Left cardiac atrium (tissue), 4 donors: ENCODE measurements at regions not wholly inside any gene's neighbourhood (a gene's known extent, or its start where the extent isn't known, plus 50 kb on each side); places are given as distances from the start of the nearest gene placed in this dataset.

Experiments
- ATAC-seq, 2 donors: fragments of 200-7000 bp; cut with Tn5 transposase; one replicate each; pipeline ENCODE4 v1.9.1; 2020; ENCODE audit warnings: mild to moderate bottlenecking in 2 of 2, moderate library complexity in 2 of 2
- DNase-seq: peaks from one replicate; pipeline ENCODE4 v3.0.0-alpha.2; 2020
- intact Hi-C, 2 donors: fragments of 100-400 bp; cut with DNase I; formaldehyde crosslinking; loops; one replicate each; pipeline versions ENCODE4 v1.14.1 to v1.15.1; 2022 to 2023
- donor health status: DM: no; HTN: yes; CAD: no.
- donor health status: DM: no; HTN: yes; CAD: no; lungs with severe emphysema.
- donor health status: DM: yes; HTN: yes; CAD: no.
- donor health status: Dilated cardiomyopathy.

GRCh38 chr4:43993196-43993902 is 455.3 kb downstream of the KCTD8 start:
- DNase-seq = no peak
- no peak for ATAC-seq
- intact Hi-C loops = no loop called here

GRCh38 chr4:43999669-44000068 is 448.9 kb downstream of the KCTD8 start:
- intact Hi-C loops = no loop called here
- DNase-seq (no peak), ATAC-seq (no peak)

DNA sequence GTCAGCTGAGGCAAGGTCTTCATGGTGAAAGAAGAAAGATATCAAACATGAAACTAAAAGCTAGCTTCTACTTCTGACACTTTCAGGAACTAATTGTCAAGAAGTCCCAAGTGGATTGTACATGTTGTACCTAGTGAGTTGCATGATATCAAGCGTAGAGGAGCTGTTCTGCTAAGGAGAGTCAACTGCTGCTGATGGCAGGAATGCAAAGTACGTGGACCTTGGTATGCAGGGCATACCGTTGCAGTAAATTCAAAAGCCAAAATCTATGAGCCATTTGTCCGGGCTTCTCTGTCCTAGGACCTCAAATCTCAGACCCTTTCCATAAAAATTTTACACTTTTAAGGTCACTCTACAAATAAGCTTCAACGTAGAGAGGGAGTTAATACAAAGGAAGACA is 446.2 kb downstream of the KCTD8 start:
- no peak for DNase-seq
- intact Hi-C loops = no loop called here
- no peak for ATAC-seq

- DNase-seq (no peak), ATAC-seq (no peak)
- intact Hi-C loops = no loop called here
These were observed 431.8 kb downstream of the KCTD8 start for GRCh38 chr4:44016570-44017421.

GRCh38 chr4:44017422-44017739 is 431.2 kb downstream of the KCTD8 start:
- no peak for DNase-seq
- intact Hi-C loops = no loop called here
- no peak for ATAC-seq

DNA sequence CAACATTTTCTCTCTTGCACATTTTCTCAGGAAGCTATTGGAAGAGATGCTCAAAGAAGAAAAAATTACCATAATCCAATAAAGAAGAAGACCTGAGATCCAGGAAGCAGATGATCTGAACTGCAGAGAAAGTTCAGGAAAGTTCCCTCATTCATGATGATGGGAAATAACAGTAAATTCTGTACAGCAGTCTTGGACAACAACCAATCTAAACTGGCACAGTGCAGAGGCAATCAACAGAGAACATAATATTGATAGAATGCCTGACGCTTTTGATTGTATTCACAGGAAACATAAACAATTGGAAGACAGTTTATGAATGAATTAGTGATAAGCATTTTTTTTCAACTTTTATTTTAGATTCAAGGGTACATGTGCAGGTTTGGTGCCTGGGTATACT is 428.9 kb downstream of the KCTD8 start:
- ATAC-seq (no peak), DNase-seq (no peak)
- intact Hi-C loops = no loop called here

DNA sequence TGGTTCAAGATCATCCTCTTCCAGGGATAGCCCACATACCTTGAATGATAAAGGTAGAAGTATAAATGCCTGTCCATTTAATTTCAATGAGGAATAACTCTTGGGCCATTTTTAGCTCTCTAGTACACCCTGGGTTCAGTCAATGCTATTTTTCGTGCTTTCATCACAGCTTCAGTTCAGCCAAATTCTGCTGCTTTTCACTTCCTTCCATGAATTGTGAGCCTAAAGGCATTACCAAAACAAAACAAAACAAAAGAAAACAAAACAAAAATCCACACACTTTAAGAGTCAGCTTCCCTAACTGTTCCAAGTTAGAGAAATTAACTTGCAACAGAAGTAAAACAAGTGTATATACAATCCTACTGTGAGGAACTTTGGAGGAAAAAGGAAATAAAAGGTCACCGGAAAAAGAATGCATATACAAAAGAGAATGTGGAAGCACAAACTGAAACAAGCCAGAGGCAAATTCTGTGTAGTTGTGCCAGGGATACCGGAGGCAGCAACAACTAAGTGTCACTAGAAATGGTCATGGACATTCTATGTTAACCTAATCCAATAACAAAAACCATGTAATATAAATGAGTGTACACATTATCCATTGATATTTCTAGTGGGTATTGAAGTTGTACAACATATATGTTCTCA is 423.1 kb downstream of the KCTD8 start:
- intact Hi-C loops = no loop called here
- ATAC-seq (no peak), DNase-seq (no peak)

DNA sequence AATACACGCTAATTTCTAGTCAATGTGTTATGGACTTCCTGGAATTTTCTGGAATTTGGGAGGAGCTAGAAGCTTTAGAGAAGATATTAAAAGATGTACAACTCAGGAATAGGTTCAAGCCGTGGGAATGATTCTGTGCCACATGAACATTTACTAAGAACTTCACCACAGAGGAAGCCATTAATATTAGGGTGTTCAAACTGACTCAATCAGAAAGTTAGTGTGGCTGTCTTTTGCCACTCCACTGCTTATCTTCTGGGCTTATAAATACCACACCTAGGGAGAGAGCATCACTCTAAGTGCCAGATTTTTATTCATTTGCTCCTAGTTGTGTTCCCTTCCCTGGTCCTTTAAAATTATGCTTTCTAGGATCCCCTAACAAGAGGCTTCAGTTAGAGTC is 409.8 kb downstream of the KCTD8 start:
- DNase-seq (no peak), ATAC-seq (no peak)
- intact Hi-C loops = no loop called here

DNA sequence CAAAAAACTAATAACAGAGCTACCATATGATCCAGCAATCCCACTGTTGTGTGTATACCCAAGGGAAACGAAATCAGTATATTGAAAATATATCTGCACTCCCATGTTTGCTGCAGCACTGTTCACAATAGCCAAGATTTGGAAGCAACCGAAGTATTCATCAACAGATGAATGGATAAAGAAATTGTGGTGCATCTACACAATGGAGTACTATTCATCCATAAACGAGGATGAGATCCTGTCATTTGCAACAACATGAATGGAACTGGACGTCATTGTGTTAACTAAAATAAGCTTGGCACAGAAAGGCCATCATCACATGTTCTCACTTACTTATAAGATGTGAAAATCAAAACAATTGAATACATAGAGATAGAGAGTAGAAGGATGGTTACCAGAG is 402.1 kb downstream of the KCTD8 start:
- no peak for DNase-seq
- intact Hi-C loops = no loop called here
- no peak for ATAC-seq

DNA sequence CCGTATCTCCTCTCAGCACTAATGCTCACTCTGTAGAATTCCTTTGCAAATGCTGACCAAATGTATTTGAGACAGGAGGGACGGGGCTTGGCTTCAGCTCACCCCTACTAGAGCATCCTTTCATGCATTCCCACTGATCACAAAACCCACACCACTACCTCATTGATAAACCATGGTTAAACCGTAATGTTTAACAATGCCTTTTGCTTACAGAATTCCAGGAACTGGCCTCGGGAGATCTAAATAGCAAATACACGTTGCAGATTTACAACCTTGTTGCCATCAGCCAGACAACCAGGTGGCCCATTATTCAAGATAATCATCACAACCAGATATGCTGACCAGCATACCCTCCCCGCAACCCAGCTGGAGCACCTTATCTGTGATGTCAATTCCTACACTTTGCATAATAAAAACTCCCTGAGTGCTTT is 391.9 kb downstream of the KCTD8 start:
- intact Hi-C loops = no loop called here
- DNase-seq = no peak

GRCh38 chr4:44070843-44071242 is 377.8 kb downstream of the KCTD8 start:
- intact Hi-C loops = no loop called here
- DNase-seq (no peak), ATAC-seq (no peak)

More for the DNA sequence above, 391.9 kb downstream of the KCTD8 start:
- no peak for ATAC-seq

DNA sequence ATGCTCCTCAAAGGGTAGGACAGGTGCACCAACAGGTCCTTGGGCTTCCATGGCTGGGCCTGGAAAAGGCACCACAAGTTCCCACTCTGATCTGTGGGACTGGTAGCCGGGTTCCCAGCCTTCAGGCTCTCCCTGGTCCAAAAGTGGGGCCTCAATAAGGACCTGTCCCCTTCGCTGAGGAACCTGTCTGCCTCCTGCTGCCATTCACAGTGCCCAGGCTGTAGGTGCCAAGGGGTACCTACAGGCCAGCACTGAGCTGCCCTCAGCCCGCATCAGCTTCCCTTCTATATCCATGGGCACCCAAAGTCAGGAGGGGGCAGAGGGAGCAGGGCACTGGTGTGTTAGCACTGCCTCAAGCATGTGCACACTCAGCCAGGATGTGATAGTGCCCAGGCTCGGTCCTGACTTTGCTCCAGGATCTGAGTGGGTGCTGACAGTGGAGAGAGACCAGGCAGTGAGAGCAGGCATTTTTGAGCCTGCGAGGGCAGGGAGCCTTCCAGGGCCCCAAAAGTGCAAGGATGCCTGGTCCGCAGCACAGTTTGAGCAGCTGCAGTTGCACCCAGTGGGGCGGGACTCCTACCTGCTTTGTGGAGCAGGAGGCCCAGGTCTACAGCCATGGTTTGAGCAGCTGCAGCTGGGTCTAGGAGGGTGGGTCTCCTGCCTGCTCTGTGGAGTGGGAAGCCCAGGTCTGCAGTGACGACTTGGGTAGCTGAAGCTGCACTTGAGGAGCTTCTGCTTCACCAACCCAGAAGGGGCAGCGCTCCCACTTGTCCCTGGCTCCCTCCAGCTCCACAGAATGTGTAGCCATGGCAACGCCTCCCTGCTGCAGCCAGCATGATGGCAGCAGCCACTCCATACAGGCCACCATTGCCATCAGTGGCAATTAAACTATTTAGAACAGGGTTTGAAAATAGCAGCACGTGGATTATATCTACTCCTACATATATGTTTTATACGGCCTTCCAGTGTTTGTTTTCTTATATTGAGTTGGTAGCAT is 376.4 kb downstream of the KCTD8 start:
- DNase-seq = no peak
- intact Hi-C loops = no loop called here
- ATAC-seq = no peak

DNA sequence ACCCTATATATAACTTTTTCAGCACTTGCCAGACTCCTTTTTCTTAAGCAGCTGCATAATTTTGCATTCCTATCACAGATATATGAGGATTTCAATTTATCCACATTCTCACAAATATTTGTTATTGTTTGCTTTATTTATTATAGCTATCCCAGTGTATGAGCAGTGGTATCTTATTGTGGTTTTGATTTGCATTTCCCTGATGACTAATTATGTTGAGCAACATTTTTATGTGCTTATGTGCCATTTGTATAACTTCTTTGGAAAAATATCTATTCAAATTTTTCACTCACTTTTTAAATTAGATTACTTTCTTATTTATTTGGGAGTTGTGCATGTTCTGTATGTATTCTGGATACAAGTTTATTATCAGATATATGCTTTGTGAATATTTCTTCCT is 361.9 kb downstream of the KCTD8 start:
- intact Hi-C loops = no loop called here
- ATAC-seq (no peak), DNase-seq (no peak)

GRCh38 chr4:44093390-44093789 is 355.2 kb downstream of the KCTD8 start:
- intact Hi-C loops = no loop called here
- DNase-seq (no peak), ATAC-seq (no peak)

DNA sequence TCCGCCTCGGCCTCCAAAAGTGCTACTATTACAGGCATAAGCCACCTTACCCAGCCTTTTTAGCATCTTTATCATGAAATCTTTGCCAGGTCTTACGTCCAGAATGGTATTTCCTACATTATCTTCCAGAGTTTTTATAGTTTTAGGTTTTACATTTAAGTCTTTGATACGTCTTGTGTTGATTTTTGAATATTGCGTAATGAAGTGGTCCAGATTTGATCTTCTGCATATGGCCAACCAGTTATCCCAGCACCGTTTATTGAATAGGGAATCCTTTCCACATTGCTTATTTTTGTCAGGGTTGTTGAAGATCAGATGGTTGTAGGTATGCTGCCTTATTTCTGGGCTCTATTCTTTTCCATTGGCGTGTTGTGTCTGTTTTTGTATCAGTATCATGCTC is 349.6 kb downstream of the KCTD8 start:
- no peak for ATAC-seq
- DNase-seq = no peak
- intact Hi-C loops = no loop called here

DNA sequence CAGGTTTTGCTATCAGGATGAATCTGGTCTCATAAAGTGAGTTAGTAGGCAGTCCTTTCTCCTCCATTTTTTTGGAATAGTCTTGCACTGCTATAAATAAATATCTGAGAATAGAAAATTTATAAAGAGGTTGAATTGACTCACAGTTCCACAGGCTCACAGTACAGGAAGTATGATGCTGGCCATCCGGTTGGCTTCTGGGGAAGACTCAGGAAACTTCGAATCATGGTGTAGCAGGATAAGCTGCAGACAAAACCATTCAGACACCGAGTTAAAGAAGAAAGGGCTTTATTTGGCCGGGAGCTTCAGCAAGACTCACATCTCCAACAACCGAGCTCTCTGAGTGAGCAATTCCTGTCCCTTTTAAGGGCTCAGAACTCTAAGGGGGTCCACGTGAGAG is 348.2 kb downstream of the KCTD8 start:
- intact Hi-C loops = no loop called here
- ATAC-seq (no peak), DNase-seq (no peak)

- intact Hi-C loops = no loop called here
- DNase-seq (no peak), ATAC-seq (no peak)
These were observed 329.5 kb downstream of the KCTD8 start for GRCh38 chr4:44118971-44119680.

DNA sequence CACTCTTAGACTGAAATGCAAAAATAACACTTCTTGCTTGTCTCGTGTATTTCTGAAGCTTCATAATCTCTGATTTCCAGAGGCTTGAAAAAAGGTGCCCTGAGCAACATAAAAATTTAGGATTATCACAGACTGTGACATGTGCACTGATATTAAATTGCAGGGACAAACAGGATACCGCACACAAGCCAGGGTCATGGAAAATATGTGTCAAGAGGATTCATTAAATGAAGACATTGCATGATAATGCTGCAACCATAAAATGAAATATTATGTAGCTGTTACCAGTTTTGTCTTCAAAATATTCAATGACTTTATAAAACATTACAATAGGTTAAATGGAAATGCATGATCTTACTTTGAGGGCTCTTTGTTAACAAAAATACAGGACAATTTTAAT is 328.0 kb downstream of the KCTD8 start:
- intact Hi-C loops = no loop called here
- ATAC-seq = no peak
- no peak for DNase-seq

GRCh38 chr4:44121210-44121609 is 327.4 kb downstream of the KCTD8 start:
- ATAC-seq = no peak
- intact Hi-C loops = no loop called here

More at GRCh38 chr4:44121210-44121609, 327.4 kb downstream of the KCTD8 start:
- no peak for DNase-seq
